Endothelial cell (in vitro differentiated cells): ENCODE measurements at regions not wholly inside any gene's neighbourhood (a gene's known extent, or its start where the extent isn't known, plus 50 kb on each side); places are given as distances from the start of the nearest gene placed in this dataset.

Experiments
- DNase-seq: peaks from one replicate; pipeline ENCODE4 v3.0.0; 2021; ENCODE audit warnings: low spot score
- H3K27ac Mint-ChIP-seq: one replicate; pipeline ENCODE4 v1.8.0; 2021; ENCODE audit warnings: mixed read lengths, inconsistent platforms; ENCODE audit not compliant: unreplicated experiment
- H3K27me3 Mint-ChIP-seq: one replicate; pipeline ENCODE4 v1.8.0; 2021; ENCODE audit warnings: mild to moderate bottlenecking, moderate library complexity, mixed read lengths, inconsistent platforms; ENCODE audit not compliant: unreplicated experiment
- H3K36me3 Mint-ChIP-seq: one replicate; pipeline ENCODE4 v1.8.0; 2021; ENCODE audit warnings: mild to moderate bottlenecking, low read depth, mixed read lengths, inconsistent platforms; ENCODE audit not compliant: unreplicated experiment
- H3K4me1 Mint-ChIP-seq: one replicate; pipeline ENCODE4 v1.8.0; 2021; ENCODE audit warnings: mild to moderate bottlenecking, mixed read lengths, inconsistent platforms; ENCODE audit not compliant: unreplicated experiment
- H3K4me3 Mint-ChIP-seq: one replicate; pipeline ENCODE4 v1.8.0; 2021; ENCODE audit warnings: mild to moderate bottlenecking, mixed read lengths, inconsistent platforms; ENCODE audit not compliant: unreplicated experiment
- H3K9me3 Mint-ChIP-seq: one replicate; pipeline ENCODE4 v1.8.0; 2021; ENCODE audit warnings: mixed read lengths, inconsistent platforms; ENCODE audit not compliant: unreplicated experiment
- CTCF ChIP-seq: fragments of 200-600 bp; sonication (generic); IDR thresholded peaks from one replicate; pipeline ENCODE4 v1.5.0; 2021; ENCODE audit warnings: antibody characterized with exemption; ENCODE audit not compliant: unreplicated experiment

DNA sequence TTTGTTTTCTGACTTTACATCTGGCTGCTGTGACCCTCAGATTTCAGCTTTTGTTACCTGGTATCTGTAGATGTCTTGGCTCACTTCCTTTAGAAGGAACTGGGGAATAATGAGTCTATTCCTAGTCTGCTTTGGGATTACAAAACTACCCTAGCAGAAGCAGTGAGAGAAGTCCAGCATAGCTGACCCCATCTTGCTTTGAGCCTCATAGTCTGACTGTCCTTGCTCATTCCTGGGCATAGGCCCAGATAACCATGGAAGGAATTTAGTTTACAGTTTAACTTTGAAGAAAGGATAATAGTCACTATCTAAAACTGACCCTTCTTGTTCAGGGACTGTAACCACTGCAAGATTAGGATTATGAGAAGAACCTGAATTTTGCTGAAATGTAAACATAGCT is 163.0 kb upstream of the HNMT start:
- H3K36me3 Mint-ChIP-seq: peaks cover 4% of the 10 kb centered on the region
- H3K9me3 Mint-ChIP-seq: no peaks in the 10 kb centered on the region
- no peak for DNase-seq

GRCh38 chr2:137802038-137802437 is 162.2 kb upstream of the HNMT start:
- Mint-ChIP-seq H3K4me3 (no peak overlapping the region), H3K36me3 (peaks cover 4% of the 10 kb centered on the region), H3K27ac (no peak overlapping the region), H3K9me3 (no peaks in the 10 kb centered on the region), H3K4me1 (no peaks in the 10 kb centered on the region), H3K27me3 (peaks cover 2% of the 10 kb centered on the region)
- DNase-seq: no peak
- TF ChIP-seq CTCF: no peak

More for the DNA sequence above, 163.0 kb upstream of the HNMT start:
- H3K4me3 Mint-ChIP-seq: no peak overlapping the region
- peaks cover 2% of the 10 kb centered on the region for H3K27me3 Mint-ChIP-seq
- no peak overlapping the region for H3K27ac Mint-ChIP-seq
- H3K4me1 Mint-ChIP-seq: no peaks in the 10 kb centered on the region
- TF ChIP-seq CTCF: no peak

GRCh38 chr2:137806068-137806805 is 158.0 kb upstream of the HNMT start:
- no peak overlapping the region for H3K4me3 Mint-ChIP-seq
- DNase-seq: no peak
- no peaks in the 10 kb centered on the region for H3K9me3 Mint-ChIP-seq

GRCh38 chr2:137809252-137809651 is 155.0 kb upstream of the HNMT start:
- no peak overlapping the region for H3K27ac Mint-ChIP-seq

More at GRCh38 chr2:137806068-137806805, 158.0 kb upstream of the HNMT start:
- Mint-ChIP-seq H3K27me3 (peaks cover 2% of the 10 kb centered on the region), H3K27ac (no peak overlapping the region), H3K4me1 (no peaks in the 10 kb centered on the region), H3K36me3 (peaks cover 4% of the 10 kb centered on the region)
- no peak for TF ChIP-seq CTCF

More at GRCh38 chr2:137809252-137809651, 155.0 kb upstream of the HNMT start:
- H3K9me3 Mint-ChIP-seq: no peaks in the 10 kb centered on the region
- no peak for DNase-seq
- no peak overlapping the region for H3K4me3 Mint-ChIP-seq
- TF ChIP-seq CTCF: no peak
- H3K36me3 Mint-ChIP-seq: no peaks in the 10 kb centered on the region
- H3K4me1 Mint-ChIP-seq: no peaks in the 10 kb centered on the region
- H3K27me3 Mint-ChIP-seq: no peaks in the 10 kb centered on the region
